ENCODE measurements at regions not wholly inside any gene's neighbourhood (a gene's known extent, or its start where the extent isn't known, plus 50 kb on each side); places are given as distances from the start of the nearest gene placed in this dataset.

DNA sequence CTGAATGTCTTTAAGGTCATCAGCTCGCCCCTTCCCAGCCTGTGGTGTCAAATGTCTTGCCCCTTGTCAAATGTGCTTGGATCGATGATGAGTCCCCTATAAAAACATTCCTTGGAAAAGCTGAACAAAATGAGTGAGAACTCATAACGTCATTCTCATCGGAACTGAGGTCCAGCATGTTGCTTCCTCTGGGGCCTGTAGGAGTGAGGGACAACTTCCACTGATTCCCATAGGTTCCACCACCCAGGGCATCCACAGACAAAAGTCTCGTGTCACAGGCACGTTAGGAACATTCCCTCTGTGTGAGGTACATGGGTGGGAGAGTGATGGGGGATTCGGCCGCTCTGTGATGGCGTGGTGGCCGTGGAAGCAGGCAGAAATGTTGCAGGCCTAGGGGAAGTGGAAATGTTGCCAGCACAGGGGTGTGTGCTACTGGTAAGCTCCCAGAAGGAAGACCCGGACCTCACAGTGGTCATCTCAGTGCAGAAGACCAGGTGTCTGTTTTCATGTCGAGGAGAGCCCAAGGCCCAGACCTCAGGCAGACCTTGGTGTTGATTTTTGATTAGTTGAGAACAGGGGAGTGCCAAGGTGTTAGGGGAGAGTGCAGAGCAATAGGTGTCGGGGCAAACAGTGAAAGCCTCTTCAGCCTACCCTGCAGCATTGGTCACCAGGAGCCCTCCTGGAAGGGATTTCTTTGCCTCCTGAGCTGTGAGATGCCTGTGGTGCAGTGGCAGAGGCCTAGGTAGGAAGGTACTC is 96.8 kb downstream of the SNRPN start:
- H3K27ac Mint-ChIP-seq = no peak overlapping the region
- H3K4me1 Mint-ChIP-seq = no peaks in the 10 kb centered on the region
- no peak for ATAC-seq
- H3K4me3 Mint-ChIP-seq = no peak overlapping the region
- no peaks in the 10 kb centered on the region for H3K27me3 Mint-ChIP-seq
- DNase-seq = no peak
- peaks cover 53% of the 10 kb centered on the region for H3K9me3 ChIP-seq (ENCODE audit: control insufficient read depth, low read length, poor library complexity, severe bottlenecking)
- H3K36me3 Mint-ChIP-seq (ENCODE audit: low read depth) = no peaks in the 10 kb centered on the region

DNA sequence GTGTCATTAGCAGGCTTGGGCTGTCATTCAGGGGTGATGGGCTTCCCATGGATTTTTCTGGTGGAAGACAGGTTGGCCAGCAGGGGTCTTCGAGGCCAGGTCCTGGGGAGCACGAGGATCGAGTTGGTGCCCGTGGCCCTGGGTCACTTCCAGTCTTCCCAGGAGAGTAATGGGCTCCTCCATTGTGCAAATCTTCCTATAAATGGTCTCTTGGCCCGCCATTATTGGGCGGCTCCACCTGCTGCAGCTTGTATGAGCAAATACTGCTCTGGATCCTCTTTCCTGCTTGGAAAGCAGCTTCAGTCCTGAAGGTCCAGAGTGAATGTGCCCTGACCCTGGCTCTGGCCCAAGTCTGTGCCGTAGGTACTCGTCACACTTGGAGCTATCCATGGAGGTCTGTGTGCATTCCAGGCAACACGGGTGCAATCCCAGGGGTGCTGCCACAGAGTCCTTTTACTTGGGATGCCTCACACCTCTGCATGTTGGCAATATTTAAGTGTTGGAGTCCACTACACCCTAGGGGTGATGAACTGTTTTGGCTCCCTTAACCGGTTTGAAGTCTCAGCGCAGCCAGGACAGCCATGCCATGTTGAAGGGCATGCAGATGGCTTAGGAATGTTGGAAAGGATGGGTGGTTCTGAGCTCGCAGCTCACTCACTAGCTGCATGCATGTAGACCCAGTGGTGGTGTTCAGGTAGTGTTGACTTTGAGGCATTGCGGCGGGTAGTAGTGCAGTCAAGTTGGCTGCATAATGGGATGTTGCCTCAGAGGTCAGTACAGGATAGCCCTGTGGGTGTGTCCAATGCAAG is 97.6 kb downstream of the SNRPN start:
- Mint-ChIP-seq H3K36me3 (ENCODE audit: low read depth) (peaks cover 3% of the 10 kb centered on the region), H3K4me1 (no peaks in the 10 kb centered on the region), H3K27me3 (no peaks in the 10 kb centered on the region), H3K4me3 (no peak overlapping the region), H3K27ac (no peak overlapping the region)
- no peak for ATAC-seq
- no peak for DNase-seq
- peaks cover 48% of the 10 kb centered on the region for H3K9me3 ChIP-seq (ENCODE audit: control insufficient read depth, low read length, poor library complexity, severe bottlenecking)

DNA sequence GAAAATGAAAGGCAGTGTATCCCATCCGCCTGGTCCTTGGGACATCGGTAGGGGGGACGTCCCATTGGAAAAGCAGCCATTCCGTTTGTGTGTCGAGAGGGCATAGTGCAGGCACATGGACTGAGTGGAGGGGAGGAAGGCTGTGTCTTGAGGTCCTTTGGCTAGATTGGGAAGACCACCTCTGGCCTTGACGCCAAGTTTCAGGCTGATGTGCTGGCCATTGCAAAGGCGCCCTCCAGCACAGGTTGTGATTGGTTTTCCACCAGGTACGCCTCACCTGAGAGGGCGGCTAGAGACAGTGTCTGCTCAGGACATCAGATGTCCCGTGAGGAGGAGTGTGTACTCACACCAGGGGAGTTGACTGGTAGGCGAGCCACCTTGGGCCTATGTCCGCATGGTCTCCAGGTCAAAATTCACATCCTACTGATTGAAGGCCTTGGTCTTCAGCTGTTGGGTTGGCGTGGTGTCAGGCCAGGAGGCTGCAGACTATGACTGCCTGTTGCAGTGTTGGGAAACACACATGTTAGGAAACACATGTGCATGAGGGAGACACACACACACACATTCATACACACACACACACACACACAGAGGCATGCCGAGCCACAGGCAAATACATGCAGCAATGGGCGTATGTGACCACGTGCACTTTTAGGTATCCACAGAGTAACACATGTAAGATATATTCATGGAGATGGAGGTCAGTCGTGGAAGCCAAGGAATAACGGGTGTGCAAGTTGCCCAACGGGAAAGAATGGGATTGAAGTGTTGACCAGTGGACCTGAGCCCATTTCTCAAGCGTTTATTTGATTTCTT is 98.4 kb downstream of the SNRPN start:
- ATAC-seq = no peak
- DNase-seq = no peak
- H3K36me3 Mint-ChIP-seq (ENCODE audit: low read depth) = peaks cover 3% of the 10 kb centered on the region
- no peak overlapping the region for H3K27ac Mint-ChIP-seq
- no peaks in the 10 kb centered on the region for H3K27me3 Mint-ChIP-seq
- H3K4me3 Mint-ChIP-seq = no peak overlapping the region
- no peaks in the 10 kb centered on the region for H3K4me1 Mint-ChIP-seq
- H3K9me3 ChIP-seq (ENCODE audit: control insufficient read depth, low read length, poor library complexity, severe bottlenecking) = peaks cover 51% of the 10 kb centered on the region

DNA sequence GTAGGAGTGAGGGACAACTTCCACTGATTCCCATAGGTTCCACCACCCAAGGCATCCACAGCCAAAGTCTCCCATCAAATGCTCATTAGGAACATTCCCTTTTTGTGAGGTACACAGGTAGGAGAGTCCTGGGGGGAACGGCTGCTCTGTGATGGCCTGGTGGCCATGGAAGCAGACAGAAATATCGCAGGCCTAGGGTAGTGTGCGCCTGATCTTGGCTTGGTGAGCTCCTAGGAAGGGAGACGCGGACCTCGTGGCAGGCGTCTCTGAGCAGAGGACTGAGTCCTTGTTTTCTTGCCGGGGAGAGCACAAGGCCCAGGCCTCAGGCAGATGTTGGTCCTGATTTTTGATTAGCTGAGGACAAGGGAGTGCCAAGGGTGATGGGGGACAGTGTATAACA is 99.5 kb downstream of the SNRPN start:
- Mint-ChIP-seq H3K4me1 (no peaks in the 10 kb centered on the region), H3K27ac (no peak overlapping the region), H3K27me3 (no peaks in the 10 kb centered on the region), H3K4me3 (no peak overlapping the region), H3K36me3 (ENCODE audit: low read depth) (peaks cover 3% of the 10 kb centered on the region)
- peaks cover 62% of the 10 kb centered on the region for H3K9me3 ChIP-seq (ENCODE audit: control insufficient read depth, low read length, poor library complexity, severe bottlenecking)
- ATAC-seq (no peak), DNase-seq (no peak)

DNA sequence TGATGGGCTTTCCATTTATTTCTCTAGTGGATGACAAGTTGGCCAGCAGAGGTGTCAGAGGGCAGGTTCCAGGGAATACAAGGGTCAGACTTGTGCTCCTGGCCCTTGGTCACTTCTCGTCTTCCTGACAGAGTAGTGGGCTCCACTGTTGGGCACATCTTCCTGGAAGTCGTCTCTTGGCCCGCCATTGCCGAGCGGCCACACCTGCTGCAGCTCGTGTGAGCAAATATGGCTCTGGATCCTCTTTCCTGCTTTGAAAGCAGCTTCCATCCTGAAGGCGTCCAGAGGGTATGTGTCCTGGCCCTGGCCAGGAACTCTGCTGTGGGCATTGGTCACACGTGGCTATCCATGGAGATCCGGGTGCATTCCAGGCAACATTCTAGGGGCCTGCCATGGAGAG is 100.2 kb downstream of the SNRPN start:
- DNase-seq (no peak), ATAC-seq (no peak)
- no peak overlapping the region for H3K4me3 Mint-ChIP-seq
- no peaks in the 10 kb centered on the region for H3K27me3 Mint-ChIP-seq
- no peak overlapping the region for H3K27ac Mint-ChIP-seq
- peaks cover 68% of the 10 kb centered on the region for H3K9me3 ChIP-seq (ENCODE audit: control insufficient read depth, low read length, poor library complexity, severe bottlenecking)
- H3K4me1 Mint-ChIP-seq = no peaks in the 10 kb centered on the region
- H3K36me3 Mint-ChIP-seq (ENCODE audit: low read depth) = peaks cover 6% of the 10 kb centered on the region

DNA sequence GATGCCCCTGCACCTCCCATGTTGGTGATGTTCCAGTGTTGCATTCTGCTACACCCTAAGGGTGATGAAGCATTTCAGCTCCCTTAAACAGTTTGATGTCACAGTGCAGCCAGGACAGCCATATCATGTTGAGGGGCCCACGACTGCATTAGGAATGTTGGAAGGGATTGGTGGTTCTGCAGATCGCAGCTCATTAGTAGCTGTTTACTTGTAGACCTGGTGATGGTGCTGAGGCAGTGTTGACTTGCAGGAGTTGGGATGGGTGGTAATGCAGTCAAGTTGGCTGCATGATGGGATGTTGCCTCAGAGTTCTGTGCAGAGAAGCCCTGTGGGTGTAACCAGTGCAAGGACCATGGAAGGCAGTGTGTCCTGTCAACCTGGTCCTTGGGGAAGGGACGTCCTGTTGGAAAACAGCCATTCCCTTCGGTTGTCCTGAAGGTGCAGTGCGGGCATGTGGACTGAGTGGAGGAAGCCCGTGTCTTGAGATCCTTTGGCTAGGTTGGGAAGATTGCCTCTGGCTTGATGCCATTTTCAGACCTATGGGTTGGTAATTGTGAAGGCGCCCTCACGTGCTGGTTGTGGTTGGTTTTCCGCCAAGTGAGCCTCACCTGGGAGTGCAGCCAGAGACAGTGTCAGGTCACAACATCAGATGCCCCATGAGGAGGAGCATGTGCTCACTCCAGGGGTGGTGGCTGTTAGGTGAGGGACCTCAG is 100.7 kb downstream of the SNRPN start:
- Mint-ChIP-seq H3K27ac (no peak overlapping the region), H3K27me3 (no peaks in the 10 kb centered on the region), H3K4me1 (no peaks in the 10 kb centered on the region), H3K36me3 (ENCODE audit: low read depth) (peaks cover 6% of the 10 kb centered on the region), H3K4me3 (no peak overlapping the region)
- DNase-seq (no peak), ATAC-seq (no peak)
- H3K9me3 ChIP-seq (ENCODE audit: control insufficient read depth, low read length, poor library complexity, severe bottlenecking) = peaks cover 69% of the 10 kb centered on the region

DNA sequence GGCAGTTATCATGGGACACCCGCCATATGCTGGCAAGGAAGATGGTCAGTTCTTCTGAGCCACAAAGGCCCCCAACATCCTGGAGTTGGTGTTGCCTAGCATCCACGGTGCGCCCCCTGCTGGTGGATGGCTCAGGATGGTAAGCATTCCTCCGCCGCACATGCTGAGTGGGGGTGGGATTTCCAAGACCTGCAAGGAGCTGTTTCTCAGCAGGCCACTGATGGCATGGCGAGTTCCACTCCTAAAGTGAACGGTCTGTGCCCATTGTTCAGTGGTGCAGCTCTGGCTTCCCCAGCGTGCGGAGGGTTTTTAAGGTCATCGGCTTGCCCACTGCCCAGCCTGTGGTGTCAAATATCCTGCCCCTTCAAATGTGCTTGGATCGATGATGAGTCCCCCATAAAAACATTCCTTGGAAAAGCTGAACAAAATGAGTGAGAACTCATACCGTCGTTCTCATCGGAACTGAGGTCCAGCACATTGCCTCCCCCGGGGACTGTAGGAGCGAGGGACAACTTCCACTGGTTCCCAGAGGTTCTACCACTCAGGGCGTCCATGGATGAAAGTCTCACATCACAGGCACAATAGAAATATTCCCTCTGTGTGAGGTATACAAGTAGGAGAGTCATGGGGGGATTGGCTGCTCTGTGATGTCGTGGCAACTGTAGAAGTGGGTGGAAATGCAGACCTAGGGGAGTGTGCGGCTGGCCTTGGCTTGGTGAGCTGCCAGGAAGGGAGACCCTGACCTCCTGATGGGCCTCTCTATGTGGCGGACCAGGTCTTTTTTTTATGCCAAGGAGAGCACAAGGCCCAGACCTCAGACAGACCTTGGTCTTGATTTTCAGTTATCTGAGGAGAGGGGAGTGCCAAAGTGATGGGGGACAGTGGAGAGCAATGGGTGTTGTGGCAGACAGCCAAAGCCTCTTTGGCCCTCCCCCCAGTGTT is 102.0 kb downstream of the SNRPN start:
- H3K4me3 Mint-ChIP-seq = no peak overlapping the region
- H3K27ac Mint-ChIP-seq = no peak overlapping the region
- H3K9me3 ChIP-seq (ENCODE audit: control insufficient read depth, low read length, poor library complexity, severe bottlenecking) = peaks cover 65% of the 10 kb centered on the region
- no peak for DNase-seq
- no peaks in the 10 kb centered on the region for H3K27me3 Mint-ChIP-seq
- H3K4me1 Mint-ChIP-seq = no peaks in the 10 kb centered on the region
- peaks cover 8% of the 10 kb centered on the region for H3K36me3 Mint-ChIP-seq (ENCODE audit: low read depth)
- no peak for ATAC-seq

DNA sequence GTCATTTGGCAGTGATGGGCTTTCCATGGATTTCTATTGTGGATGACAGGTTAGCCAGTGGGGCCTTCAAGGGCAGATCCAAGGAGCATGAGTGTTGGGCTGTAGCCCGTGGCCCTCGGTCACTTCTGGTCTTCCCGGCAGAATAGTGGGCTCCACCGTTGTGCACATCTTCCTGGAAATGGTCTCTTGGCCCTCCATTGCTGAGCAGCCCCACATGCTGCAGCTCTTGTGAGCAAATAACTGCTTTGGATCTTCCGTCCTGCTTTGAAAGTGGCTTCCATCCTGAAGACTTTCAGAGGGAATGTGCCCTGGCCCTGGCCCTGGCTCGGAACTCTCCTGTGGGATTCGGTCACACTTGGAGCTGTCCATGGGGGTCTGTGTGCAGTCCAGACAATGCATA is 102.8 kb downstream of the SNRPN start:
- Mint-ChIP-seq H3K27ac (no peak overlapping the region), H3K36me3 (ENCODE audit: low read depth) (peaks cover 8% of the 10 kb centered on the region), H3K4me1 (no peaks in the 10 kb centered on the region), H3K27me3 (no peaks in the 10 kb centered on the region), H3K4me3 (no peak overlapping the region)
- ATAC-seq (no peak), DNase-seq (no peak)
- H3K9me3 ChIP-seq (ENCODE audit: control insufficient read depth, low read length, poor library complexity, severe bottlenecking) = peaks cover 61% of the 10 kb centered on the region

DNA sequence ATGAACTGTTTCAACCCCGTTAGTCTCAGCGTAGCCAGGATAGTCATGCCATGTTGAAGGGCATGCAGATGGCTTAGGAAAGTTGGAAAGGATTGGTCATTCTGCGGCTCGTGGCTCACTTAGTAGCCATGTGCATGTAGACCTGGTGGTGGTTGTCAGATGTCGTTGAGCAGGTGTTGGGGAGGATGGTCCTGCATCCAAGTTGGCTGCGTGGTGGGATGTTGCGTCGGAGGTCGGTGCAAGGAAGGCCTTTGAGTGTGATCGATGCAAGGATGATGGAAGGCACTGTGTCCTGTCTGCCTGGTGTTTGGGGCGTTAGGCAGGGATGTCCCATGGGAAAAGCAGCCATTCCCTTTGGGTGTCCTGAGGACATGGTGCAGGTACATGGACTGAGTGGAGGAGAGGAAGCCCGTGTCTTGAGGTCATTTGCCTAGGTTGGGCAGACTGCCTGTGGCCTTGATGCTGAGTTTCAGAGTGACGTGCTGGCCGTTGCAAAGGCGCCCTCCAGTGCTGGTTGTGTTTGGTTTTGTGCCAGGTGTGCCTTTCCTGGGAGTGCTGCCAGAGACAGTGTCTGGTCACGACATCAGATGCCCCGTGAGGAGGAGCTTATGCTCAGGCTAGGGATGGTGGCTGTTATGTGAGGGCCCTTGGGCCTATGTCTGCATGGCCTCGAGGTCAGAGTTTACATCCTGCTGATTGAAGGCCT is 103.4 kb downstream of the SNRPN start:
- H3K27me3 Mint-ChIP-seq = no peaks in the 10 kb centered on the region
- no peak overlapping the region for H3K4me3 Mint-ChIP-seq
- DNase-seq (no peak), ATAC-seq (no peak)
- no peaks in the 10 kb centered on the region for H3K4me1 Mint-ChIP-seq
- H3K36me3 Mint-ChIP-seq (ENCODE audit: low read depth) = peaks cover 10% of the 10 kb centered on the region
- peaks cover 54% of the 10 kb centered on the region for H3K9me3 ChIP-seq (ENCODE audit: control insufficient read depth, low read length, poor library complexity, severe bottlenecking)
- no peak overlapping the region for H3K27ac Mint-ChIP-seq

DNA sequence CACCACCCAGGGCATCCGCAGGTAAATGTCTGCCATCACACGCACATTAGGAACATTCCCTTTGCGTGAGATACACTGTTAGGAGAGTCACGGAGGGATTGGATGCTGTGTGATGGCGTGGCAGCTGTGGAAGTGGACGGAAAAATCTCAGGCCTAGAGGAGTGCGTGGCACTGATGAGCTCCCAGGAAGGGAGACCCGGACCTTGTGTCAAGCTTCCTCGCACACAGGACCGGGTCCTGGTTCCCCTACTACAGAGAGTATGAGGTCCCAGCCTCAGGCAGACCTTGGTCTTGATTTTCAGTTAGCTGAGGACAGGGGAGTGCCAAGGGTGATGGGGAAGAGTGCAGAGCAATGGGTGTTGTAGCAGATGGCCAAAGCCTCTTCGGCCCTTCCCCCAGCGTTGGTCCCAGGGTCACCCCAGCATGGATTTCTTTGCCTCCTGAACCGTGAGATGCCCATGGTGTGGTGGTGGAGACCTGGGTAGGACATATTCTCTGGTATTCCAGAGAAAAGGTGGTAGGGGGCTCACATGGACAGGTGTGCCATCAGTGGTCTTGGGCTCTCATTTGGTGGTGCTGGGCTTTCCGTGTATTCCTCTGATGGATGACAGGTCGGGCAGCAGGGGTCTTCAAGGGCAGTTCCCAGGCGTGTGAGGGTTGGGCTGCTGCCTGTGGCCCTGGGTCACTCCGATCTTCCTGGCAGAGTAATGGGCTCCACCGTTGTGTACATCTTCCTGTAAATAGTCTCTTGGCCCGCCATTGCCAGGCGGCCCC is 105.1 kb downstream of the SNRPN start:
- no peaks in the 10 kb centered on the region for H3K4me1 Mint-ChIP-seq
- DNase-seq (no peak), ATAC-seq (no peak)
- no peak overlapping the region for H3K4me3 Mint-ChIP-seq
- H3K36me3 Mint-ChIP-seq (ENCODE audit: low read depth) = peaks cover 15% of the 10 kb centered on the region
- H3K9me3 ChIP-seq (ENCODE audit: control insufficient read depth, low read length, poor library complexity, severe bottlenecking) = peaks cover 59% of the 10 kb centered on the region
- H3K27me3 Mint-ChIP-seq = no peaks in the 10 kb centered on the region
- H3K27ac Mint-ChIP-seq = no peak overlapping the region

DNA sequence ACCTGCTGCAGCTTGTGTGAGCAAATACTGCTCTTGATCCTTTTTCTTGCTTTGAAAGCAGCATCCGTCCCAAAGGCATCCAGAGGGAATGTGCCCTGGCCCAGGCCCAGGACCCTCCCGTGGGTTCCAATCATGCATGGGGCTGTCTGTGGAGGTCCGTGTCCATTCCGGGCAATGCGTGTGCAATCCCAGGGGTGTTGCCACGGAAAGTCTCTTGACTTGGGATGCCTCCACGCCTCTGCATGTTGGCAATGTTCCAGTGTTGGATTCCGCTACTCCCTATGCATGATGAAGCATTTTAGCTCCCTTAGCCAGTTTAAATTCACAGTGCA is 105.7 kb downstream of the SNRPN start:
- H3K4me1 Mint-ChIP-seq = no peaks in the 10 kb centered on the region
- DNase-seq = no peak
- H3K4me3 Mint-ChIP-seq = no peak overlapping the region

More for the DNA sequence above, 105.7 kb downstream of the SNRPN start:
- no peak for ATAC-seq
- peaks cover 56% of the 10 kb centered on the region for H3K9me3 ChIP-seq (ENCODE audit: control insufficient read depth, low read length, poor library complexity, severe bottlenecking)
- Mint-ChIP-seq H3K36me3 (ENCODE audit: low read depth) (peaks cover 18% of the 10 kb centered on the region), H3K27ac (no peak overlapping the region), H3K27me3 (no peaks in the 10 kb centered on the region)

Data from T-helper 17 cell (primary cell).